ENCODE measurements at regions not wholly inside any gene's neighbourhood (a gene's known extent, or its start where the extent isn't known, plus 50 kb on each side); places are given as distances from the start of the nearest gene placed in this dataset.

- ATAC-seq (ENCODE audit: insufficient read depth, low FRiP score) (no peak), DNase-seq (peak in 1 of 3 donors; percentile 2)
- no peak for TF ChIP-seq CTCF (IDR thresholded peaks at IDR 0.05; ENCODE audit: control extremely low read depth, extremely low read depth)
- H3K4me3 ChIP-seq, result no peak overlapping the region
- H3K27me3 ChIP-seq (ENCODE audit: control insufficient read depth in 3 of 3, insufficient read depth in 3 of 3, low read length in 2 of 3), result no peaks in the 10 kb centered on the region
- 78 to 83% methylated on average over 4 of the region's 4 CpGs for WGBS, 2 donors
- H3K4me1 ChIP-seq (ENCODE audit: control insufficient read depth in 5 of 5, insufficient read depth in 5 of 5, low read length in 5 of 5), result no peaks in the 10 kb centered on the region
- H3K9me3 ChIP-seq (ENCODE audit: control insufficient read depth in 4 of 4, insufficient read depth in 3 of 4, low read length in 3 of 4), result peaks cover 0 to 12% (median 0%) of the 10 kb centered on the region in 4 donors
- no peak overlapping the region for H3K27ac ChIP-seq (ENCODE audit: low read depth in 1 of 2, low read length in 1 of 2)
- no peak overlapping the region for H3K9ac ChIP-seq (ENCODE audit: insufficient read depth in 1 of 2, low read length in 2 of 2)
- no peaks in the 10 kb centered on the region for H3K36me3 ChIP-seq (ENCODE audit: control insufficient read depth in 4 of 4, insufficient read depth in 4 of 4, low read length in 4 of 4)
Measured at GRCh38 chr15:26295336-26296085, 432.4 kb upstream of the ATP10A start.

GRCh38 chr15:26294059-26294689 lies 431.0 kb upstream of the ATP10A start:
- no peak for TF ChIP-seq CTCF (IDR thresholded peaks at IDR 0.05; ENCODE audit: control extremely low read depth, extremely low read depth)
- WGBS, 2 donors, result 49 to 57% methylated on average over 5 of the region's 5 CpGs
- Histone ChIP-seq H3K36me3 (ENCODE audit: control insufficient read depth in 4 of 4, insufficient read depth in 4 of 4, low read length in 4 of 4) (no peaks in the 10 kb centered on the region), H3K4me1 (ENCODE audit: control insufficient read depth in 5 of 5, insufficient read depth in 5 of 5, low read length in 5 of 5) (no peaks in the 10 kb centered on the region), H3K27me3 (ENCODE audit: control insufficient read depth in 3 of 3, insufficient read depth in 3 of 3, low read length in 2 of 3) (no peaks in the 10 kb centered on the region), H3K9ac (ENCODE audit: insufficient read depth in 1 of 2, low read length in 2 of 2) (no peak overlapping the region), H3K4me3 (no peak overlapping the region), H3K27ac (ENCODE audit: low read depth in 1 of 2, low read length in 1 of 2) (no peak overlapping the region), H3K9me3 (ENCODE audit: control insufficient read depth in 4 of 4, insufficient read depth in 3 of 4, low read length in 3 of 4) (peaks cover 0 to 15% (median under 1%) of the 10 kb centered on the region in 4 donors)
- ATAC-seq (ENCODE audit: insufficient read depth, low FRiP score) (no peak), DNase-seq (no peak)

GRCh38 chr15:26287381-26287780 lies 424.3 kb upstream of the ATP10A start:
- ATAC-seq (ENCODE audit: insufficient read depth, low FRiP score) (no peak), DNase-seq (no peak)
- no peak for TF ChIP-seq CTCF (IDR thresholded peaks at IDR 0.05; ENCODE audit: control extremely low read depth, extremely low read depth)
- H3K4me3 ChIP-seq, result no peak overlapping the region
- H3K27ac ChIP-seq (ENCODE audit: low read depth in 1 of 2, low read length in 1 of 2), result no peak overlapping the region
- H3K9ac ChIP-seq (ENCODE audit: insufficient read depth in 1 of 2, low read length in 2 of 2), result no peak overlapping the region
- H3K9me3 ChIP-seq (ENCODE audit: control insufficient read depth in 4 of 4, insufficient read depth in 3 of 4, low read length in 3 of 4), result peaks cover 0 to 6% (median 1%) of the 10 kb centered on the region in 4 donors
- H3K27me3 ChIP-seq (ENCODE audit: control insufficient read depth in 3 of 3, insufficient read depth in 3 of 3, low read length in 2 of 3), result no peaks in the 10 kb centered on the region
- no peaks in the 10 kb centered on the region for H3K36me3 ChIP-seq (ENCODE audit: control insufficient read depth in 4 of 4, insufficient read depth in 4 of 4, low read length in 4 of 4)
- H3K4me1 ChIP-seq (ENCODE audit: control insufficient read depth in 5 of 5, insufficient read depth in 5 of 5, low read length in 5 of 5), result no peaks in the 10 kb centered on the region

All from lung (tissue), 11 donors.